OCI-LY7 (cell line): ENCODE measurements at regions not wholly inside any gene's neighbourhood (a gene's known extent, or its start where the extent isn't known, plus 50 kb on each side); places are given as distances from the start of the nearest gene placed in this dataset.

Experiments
- BruUV-seq: library from RNA; stranded (reverse); fragments of 400-500 nt; replicated peaks from 2 replicates; lab custom pipeline; 2021; lab: Mats Ljungman, UMichigan
- CTCF ChIA-PET: fragments of 300-600 bp; sonication (Branson Sonifier 250); formaldehyde crosslinking; loops from one replicate; lab custom pipeline; 2022; ENCODE audit warnings: antibody characterized with exemption; ENCODE audit not compliant: unreplicated experiment; lab: Charles Lee
- POLR2A ChIA-PET: fragments of 300-600 bp; sonication (Branson Sonifier 250); formaldehyde crosslinking; loops from one replicate; lab custom pipeline; 2022; ENCODE audit warnings: antibody characterized with exemption; lab: Charles Lee
- DNase-seq: peaks from one replicate; pipeline ENCODE4 v3.0.0-alpha.2; 2015; ENCODE audit warnings: low spot score
- H2AFZ ChIP-seq: fragments of 200-600 bp; sonication (generic), shearing (Covaris generic); 2 replicates; pipeline ENCODE4 v1.6.1; 2014; ENCODE audit warnings: mild to moderate bottlenecking, antibody characterized with exemption, low read length, moderate library complexity
- H3K27ac ChIP-seq: fragments of 200-600 bp; sonication (generic); 2 replicates; pipeline ENCODE4 v1.5.1; 2014; ENCODE audit warnings: mixed run types, low read depth, mild to moderate bottlenecking, moderate library complexity, low read length, inconsistent platforms; ENCODE audit not compliant: poor library complexity, severe bottlenecking
- H3K36me3 ChIP-seq: fragments of 200-600 bp; sonication (generic); 2 replicates; pipeline ENCODE4 v1.6.1; 2014; ENCODE audit warnings: mild to moderate bottlenecking, antibody characterized with exemption, low read length, moderate library complexity, mixed read lengths; ENCODE audit not compliant: insufficient read depth
- H3K4me1 ChIP-seq: fragments of 200-600 bp; sonication (generic); 2 replicates; pipeline ENCODE4 v1.5.1; 2014; ENCODE audit warnings: mild to moderate bottlenecking, low read length; ENCODE audit not compliant: insufficient read depth, poor library complexity, severe bottlenecking
- H3K4me2 ChIP-seq: fragments of 200-600 bp; sonication (generic); 2 replicates; pipeline ENCODE4 v1.6.1; 2014; ENCODE audit warnings: mild to moderate bottlenecking, low read length
- H3K4me3 ChIP-seq: fragments of 200-600 bp; sonication (generic); 2 replicates; pipeline ENCODE4 v1.5.1; 2014; ENCODE audit warnings: mild to moderate bottlenecking, low read depth, low read length; ENCODE audit not compliant: poor library complexity, severe bottlenecking
- H3K79me2 ChIP-seq: fragments of 200-600 bp; sonication (generic); 2 replicates; pipeline ENCODE4 v1.6.1; 2016; ENCODE audit warnings: low read depth, mild to moderate bottlenecking, low read length, moderate library complexity, mixed read lengths; ENCODE audit not compliant: insufficient read depth
- H3K9me2 ChIP-seq: fragments of 200-600 bp; sonication (generic); 2 replicates; pipeline ENCODE4 v1.6.1; 2016; ENCODE audit warnings: mild to moderate bottlenecking, low read length, mixed read lengths; ENCODE audit not compliant: insufficient read depth
- H3K9me3 ChIP-seq: fragments of 200-600 bp; sonication (generic); 2 replicates; pipeline ENCODE4 v1.6.1; 2014; ENCODE audit warnings: mild to moderate bottlenecking, mixed run types, low read length, mixed read lengths
- H4K20me1 ChIP-seq: fragments of 200-600 bp; sonication (generic); 2 replicates; pipeline ENCODE4 v1.6.1; 2014; ENCODE audit warnings: mild to moderate bottlenecking, antibody characterized with exemption, low read length, moderate library complexity, mixed read lengths; ENCODE audit not compliant: insufficient read depth
- CTCF ChIP-seq: fragments of 200-600 bp; sonication (generic); conservative IDR thresholded peaks from 2 replicates; pipeline ENCODE4 v1.5.1; 2014; ENCODE audit warnings: mild to moderate bottlenecking, antibody characterized with exemption, low read length, moderate library complexity, mixed read lengths
- EZH2phosphoT487 ChIP-seq: fragments of 200-600 bp; sonication (generic); IDR thresholded peaks from 2 replicates; pipeline ENCODE4 v1.6.1; 2018; ENCODE audit warnings: low read depth, borderline replicate concordance, mild to moderate bottlenecking, mixed run types, antibody characterized with exemption, low read length, moderate library complexity, mixed read lengths
- intact Hi-C: fragments of 100-400 bp; cut with micrococcal nuclease; formaldehyde crosslinking; loops from one replicate; pipeline ENCODE4 v1.10.0; 2022; ENCODE audit not compliant: unreplicated experiment

- no TSS peak for BruUV-seq
- H4K20me1 ChIP-seq: no peaks in the 10 kb centered on the region
- no peaks in the 10 kb centered on the region for H3K36me3 ChIP-seq
- H2AFZ ChIP-seq: no peak overlapping the region
- intact Hi-C loops: no loop called here
- no peaks in the 10 kb centered on the region for H3K4me1 ChIP-seq
- no peak for TF ChIP-seq CTCF
- no peak for TF ChIP-seq EZH2phosphoT487
- H3K4me3 ChIP-seq: no peak overlapping the region
- H3K79me2 ChIP-seq: no peaks in the 10 kb centered on the region
- no peaks in the 10 kb centered on the region for H3K9me3 ChIP-seq
- H3K4me2 ChIP-seq: no peak overlapping the region
- CTCF ChIA-PET: no interaction called here
- H3K27ac ChIP-seq: no peak overlapping the region
- no peak for DNase-seq
- no peaks in the 10 kb centered on the region for H3K9me2 ChIP-seq
- POLR2A ChIA-PET: interaction anchor here (0.9 kb wide), 1 partner anchor 8 kb away, joined by 3 read pairs; no protein-coding TSS in a partner anchor
Observed at GRCh38 chr5:161034451-161034850, 182.4 kb upstream of the ATP10B start.

- POLR2A ChIA-PET: no interaction called here
- BruUV-seq: no TSS peak
Observed at GRCh38 chr5:161030229-161030628, 178.2 kb upstream of the ATP10B start.

More at GRCh38 chr5:161030229-161030628, 178.2 kb upstream of the ATP10B start:
- Histone ChIP-seq H4K20me1 (no peaks in the 10 kb centered on the region), H3K79me2 (no peaks in the 10 kb centered on the region), H3K36me3 (no peaks in the 10 kb centered on the region), H3K27ac (no peak overlapping the region), H3K4me2 (no peak overlapping the region), H3K9me3 (no peaks in the 10 kb centered on the region), H3K9me2 (no peaks in the 10 kb centered on the region), H2AFZ (no peak overlapping the region), H3K4me1 (no peaks in the 10 kb centered on the region), H3K4me3 (no peak overlapping the region)
- intact Hi-C loops: no loop called here
- no peak for TF ChIP-seq EZH2phosphoT487
- no peak for TF ChIP-seq CTCF
- DNase-seq: no peak
- CTCF ChIA-PET: no interaction called here
